Tibial artery (tissue), 4 donors: ENCODE measurements at regions not wholly inside any gene's neighbourhood (a gene's known extent, or its start where the extent isn't known, plus 50 kb on each side); places are given as distances from the start of the nearest gene placed in this dataset.

Experiments used
- DNase-seq, 2 donors: peaks; one replicate each; pipeline ENCODE4 v3.0.0-alpha.2; 2019
- H3K27ac ChIP-seq, 2 donors: fragments of 200-600 bp; sonication (generic) in 1 of 2; 1 replicate in 1 of 2; 2 replicates in 1 of 2; pipeline ENCODE4 v1.5.1; 2018 to 2019; ENCODE audit warnings: mild to moderate bottlenecking in 1 of 2
- H3K27me3 ChIP-seq, 2 donors: fragments of 200-600 bp; sonication (generic) in 1 of 2; one replicate each; pipeline versions ENCODE4 v1.5.1 to v1.6.0; 2016 to 2019
- H3K36me3 ChIP-seq, 3 donors: fragments of 200-600 bp; sonication (generic) in 2 of 3; one replicate each; pipeline ENCODE4 v1.5.1; 2016 to 2019; ENCODE audit warnings: mild to moderate bottlenecking in 2 of 3
- H3K4me1 ChIP-seq, 4 donors: fragments of 200-600 bp; sonication (generic) in 2 of 4; 1 replicate in 3 of 4; 2 replicates in 1 of 4; pipeline ENCODE4 v1.5.1; 2016 to 2019
- H3K4me3 ChIP-seq, 2 donors: fragments of 200-600 bp; sonication (generic) in 1 of 2; 1 replicate in 1 of 2; 2 replicates in 1 of 2; pipeline ENCODE4 v1.5.1; 2018 to 2019; ENCODE audit warnings: mild to moderate bottlenecking in 2 of 2
- H3K9me3 ChIP-seq, 3 donors: fragments of 200-600 bp; sonication (generic) in 1 of 3; one replicate each; pipeline ENCODE4 v1.5.1; 2016 to 2019
- CTCF ChIP-seq, 2 experiments: fragments of 200-600 bp in 1 of 2; fragments of 450-650 bp in 1 of 2; IDR thresholded peaks; one replicate each; pipeline ENCODE4 v1.5.1; 2017 to 2019; ENCODE audit warnings: antibody characterized with exemption in 2 of 2, mild to moderate bottlenecking in 1 of 2, moderate library complexity in 1 of 2
- intact Hi-C: fragments of 100-400 bp; cut with DNase I; formaldehyde crosslinking; loops from one replicate; pipeline ENCODE4 v1.15.0; 2023; ENCODE audit warnings: low total_unique reads

- H3K9me3 ChIP-seq = no peaks in the 10 kb centered on the region
- no peaks in the 10 kb centered on the region for H3K27me3 ChIP-seq
- H3K4me3 ChIP-seq = no peak overlapping the region
- DNase-seq = no peak
- TF ChIP-seq CTCF (IDR thresholded peaks at IDR 0.05) = no peak
- no peaks in the 10 kb centered on the region for H3K4me1 ChIP-seq
- intact Hi-C loops = no loop called here
- no peaks in the 10 kb centered on the region for H3K36me3 ChIP-seq
- H3K27ac ChIP-seq = no peak overlapping the region
Measured at GRCh38 chr4:19722404-19722803, 529.3 kb upstream of the SLIT2 start.

DNA sequence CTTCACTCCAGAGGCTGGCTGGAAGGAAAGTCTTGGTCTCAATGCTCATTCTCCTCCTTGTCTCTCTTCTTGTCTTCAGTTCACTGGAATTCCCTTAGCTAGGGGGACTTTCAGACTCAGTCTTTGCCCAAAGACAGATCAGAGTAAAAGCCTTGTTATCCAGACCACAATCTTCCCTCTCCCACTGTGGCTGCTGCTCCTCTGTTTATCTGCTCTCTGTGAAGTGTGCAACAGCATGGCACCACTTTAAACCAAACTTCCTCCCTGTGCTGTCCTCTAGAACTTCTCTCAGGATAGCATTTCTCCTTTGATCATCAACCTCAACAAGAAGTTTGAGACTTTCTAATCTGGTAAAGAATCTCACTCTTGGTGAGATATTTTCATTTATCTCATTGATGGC lies 530.1 kb upstream of the SLIT2 start:
- Histone ChIP-seq H3K27me3 (no peaks in the 10 kb centered on the region), H3K9me3 (no peaks in the 10 kb centered on the region), H3K27ac (no peak overlapping the region), H3K4me3 (no peak overlapping the region), H3K36me3 (no peaks in the 10 kb centered on the region), H3K4me1 (no peaks in the 10 kb centered on the region)
- no peak for DNase-seq
- no peak for TF ChIP-seq CTCF (IDR thresholded peaks at IDR 0.05)
- intact Hi-C loops = no loop called here

GRCh38 chr4:19720610-19721009 lies 531.1 kb upstream of the SLIT2 start:
- intact Hi-C loops = no loop called here
- H3K9me3 ChIP-seq = no peaks in the 10 kb centered on the region
- no peaks in the 10 kb centered on the region for H3K36me3 ChIP-seq
- H3K27ac ChIP-seq = no peak overlapping the region
- DNase-seq = no peak
- no peak for TF ChIP-seq CTCF (IDR thresholded peaks at IDR 0.05)
- no peak overlapping the region for H3K4me3 ChIP-seq
- H3K27me3 ChIP-seq = no peaks in the 10 kb centered on the region
- no peaks in the 10 kb centered on the region for H3K4me1 ChIP-seq

DNA sequence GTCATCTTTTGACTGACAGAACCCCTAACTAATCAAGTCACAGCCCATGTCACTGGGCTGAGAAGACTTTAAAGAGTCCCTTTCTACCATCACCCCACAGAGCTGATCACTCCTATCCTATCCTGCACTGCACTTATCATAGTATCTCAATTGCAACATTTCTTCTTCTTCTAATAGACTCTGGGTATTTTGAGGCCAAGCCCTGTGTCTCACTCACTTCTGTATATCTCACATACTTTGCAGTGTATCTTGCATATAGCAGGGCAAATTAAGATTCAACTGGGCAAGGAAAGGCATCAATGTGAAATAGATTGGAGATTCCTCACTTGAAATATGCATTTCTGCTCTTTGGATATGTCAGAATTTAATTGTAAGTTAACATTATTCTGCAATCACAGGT lies 531.5 kb upstream of the SLIT2 start:
- Histone ChIP-seq H3K9me3 (no peaks in the 10 kb centered on the region), H3K36me3 (no peaks in the 10 kb centered on the region), H3K27ac (no peak overlapping the region), H3K27me3 (no peaks in the 10 kb centered on the region), H3K4me1 (no peaks in the 10 kb centered on the region), H3K4me3 (no peak overlapping the region)
- intact Hi-C loops = no loop called here
- DNase-seq = no peak
- no peak for TF ChIP-seq CTCF (IDR thresholded peaks at IDR 0.05)

DNA sequence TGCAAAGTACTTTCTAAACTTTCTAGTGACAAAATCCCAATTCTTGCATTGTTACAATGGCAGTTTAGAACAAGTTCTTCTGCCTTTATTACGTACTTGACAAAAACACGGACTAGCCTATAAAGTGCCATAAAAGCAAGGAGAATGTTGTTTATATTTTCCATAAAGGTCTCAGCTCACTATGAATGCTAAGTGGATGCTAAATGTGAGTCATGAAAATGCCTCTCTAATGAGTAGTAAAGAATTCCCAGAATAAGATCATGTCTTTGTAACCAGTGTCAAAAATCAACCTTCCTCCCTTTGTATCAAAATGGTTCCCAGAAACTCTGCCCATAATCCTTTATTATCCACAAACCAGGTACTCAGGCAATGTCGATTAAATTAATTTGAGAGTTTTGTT lies 539.8 kb upstream of the SLIT2 start:
- intact Hi-C loops = no loop called here
- H3K4me3 ChIP-seq = no peak overlapping the region
- TF ChIP-seq CTCF (IDR thresholded peaks at IDR 0.05) = no peak
- H3K27me3 ChIP-seq = no peaks in the 10 kb centered on the region
- H3K9me3 ChIP-seq = no peaks in the 10 kb centered on the region
- H3K27ac ChIP-seq = no peak overlapping the region
- H3K36me3 ChIP-seq = no peaks in the 10 kb centered on the region
- no peaks in the 10 kb centered on the region for H3K4me1 ChIP-seq
- no peak for DNase-seq

DNA sequence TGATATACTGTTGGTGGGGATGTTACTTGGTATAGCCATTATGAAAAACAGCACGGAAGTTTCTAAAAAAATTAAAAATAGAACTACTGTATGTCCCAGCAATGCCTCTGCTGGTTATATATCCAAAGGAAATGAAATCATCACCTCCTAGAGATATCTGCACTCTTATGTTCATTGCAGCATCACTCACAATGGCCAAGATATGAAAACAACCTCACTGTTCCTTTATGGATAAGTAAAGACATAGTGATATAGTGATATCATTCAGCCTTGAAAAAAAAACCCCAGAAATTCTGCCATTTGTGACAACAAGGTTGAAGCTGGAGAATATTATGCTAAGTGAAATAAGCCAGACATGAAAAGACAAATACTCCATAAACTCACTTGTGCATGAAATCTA lies 543.8 kb upstream of the SLIT2 start:
- intact Hi-C loops = no loop called here
- H3K36me3 ChIP-seq = no peaks in the 10 kb centered on the region
- no peak overlapping the region for H3K4me3 ChIP-seq
- no peaks in the 10 kb centered on the region for H3K27me3 ChIP-seq
- no peaks in the 10 kb centered on the region for H3K4me1 ChIP-seq
- H3K27ac ChIP-seq = no peak overlapping the region
- DNase-seq = no peak
- no peak for TF ChIP-seq CTCF (IDR thresholded peaks at IDR 0.05)
- no peaks in the 10 kb centered on the region for H3K9me3 ChIP-seq
